Psoas muscle (tissue), 7 donors: ENCODE measurements at regions not wholly inside any gene's neighbourhood (a gene's known extent, or its start where the extent isn't known, plus 50 kb on each side); places are given as distances from the start of the nearest gene placed in this dataset.

Experiments used
- ATAC-seq, 4 donors: fragments of 200-7000 bp; cut with Tn5 transposase; one replicate each; pipeline ENCODE4 v1.9.1; 2020; ENCODE audit warnings: moderate library complexity in 3 of 4, mild to moderate bottlenecking in 2 of 4
- DNase-seq, 2 donors: peaks; one replicate each; pipeline ENCODE4 v3.0.0-alpha.2; 2020
- H3K27ac ChIP-seq: fragments of 200-600 bp; one replicate; pipeline ENCODE4 v1.8.0; 2022
- H3K27me3 ChIP-seq, 3 donors: fragments of 200-600 bp in 1 of 3; one replicate each; pipeline versions ENCODE4 v1.6.1 to v1.8.0; 2013 to 2022; ENCODE audit warnings: low read length in 2 of 3, mild to moderate bottlenecking in 2 of 3, moderate library complexity in 1 of 3; ENCODE audit not compliant: insufficient read depth in 3 of 3
- H3K36me3 ChIP-seq, 2 donors: fragments of 200-600 bp in 1 of 2; one replicate each; pipeline versions ENCODE4 v1.6.1 to v1.8.0; 2013 to 2022; ENCODE audit warnings: low read depth in 1 of 2, mild to moderate bottlenecking in 1 of 2, moderate library complexity in 1 of 2; ENCODE audit not compliant: insufficient read depth in 1 of 2
- H3K4me1 ChIP-seq: fragments of 200-600 bp; one replicate; pipeline ENCODE4 v1.8.0; 2022
- H3K4me3 ChIP-seq: fragments of 200-600 bp; one replicate; pipeline ENCODE4 v1.8.0; 2022; ENCODE audit warnings: mild to moderate bottlenecking
- H3K9me3 ChIP-seq: fragments of 200-600 bp; one replicate; pipeline ENCODE4 v1.8.0; 2022
- WGBS, 3 donors: extraction: QIAGEN DNeasy Blood & Tissue Kit; methylation state at CpG; one replicate each; pipeline versions ENCODE4 v1.1.6 to v1.1.7; 2013; 5-methylcytosine and 5-hydroxymethylcytosine counted together
- intact Hi-C, 2 donors: fragments of 100-400 bp; cut with DNase I; formaldehyde crosslinking; loops; one replicate each; pipeline versions ENCODE4 v1.11.0 to v1.14.2; 2022
- TF ChIP-seq, protein P1 (sequence below): fragments of 200-600 bp; IDR thresholded peaks from one replicate; pipeline ENCODE4 v1.8.0; 2022; ENCODE audit warnings: antibody characterized with exemption
- donor health status: healthy with polysubstance abuse.
- donor health status: DM: no; HTN: no; CAD: no; lungs with moderate emphysema.
- donor health status: Bipolar disorder and iron deficiency.
- donor health status: healthy.
- donor health status: DM: yes; HTN: yes; CAD: no.
- donor health status: DM: no; HTN: no; CAD: no.
- donor health status: DM: yes; HTN: yes; CAD: no.

DNA sequence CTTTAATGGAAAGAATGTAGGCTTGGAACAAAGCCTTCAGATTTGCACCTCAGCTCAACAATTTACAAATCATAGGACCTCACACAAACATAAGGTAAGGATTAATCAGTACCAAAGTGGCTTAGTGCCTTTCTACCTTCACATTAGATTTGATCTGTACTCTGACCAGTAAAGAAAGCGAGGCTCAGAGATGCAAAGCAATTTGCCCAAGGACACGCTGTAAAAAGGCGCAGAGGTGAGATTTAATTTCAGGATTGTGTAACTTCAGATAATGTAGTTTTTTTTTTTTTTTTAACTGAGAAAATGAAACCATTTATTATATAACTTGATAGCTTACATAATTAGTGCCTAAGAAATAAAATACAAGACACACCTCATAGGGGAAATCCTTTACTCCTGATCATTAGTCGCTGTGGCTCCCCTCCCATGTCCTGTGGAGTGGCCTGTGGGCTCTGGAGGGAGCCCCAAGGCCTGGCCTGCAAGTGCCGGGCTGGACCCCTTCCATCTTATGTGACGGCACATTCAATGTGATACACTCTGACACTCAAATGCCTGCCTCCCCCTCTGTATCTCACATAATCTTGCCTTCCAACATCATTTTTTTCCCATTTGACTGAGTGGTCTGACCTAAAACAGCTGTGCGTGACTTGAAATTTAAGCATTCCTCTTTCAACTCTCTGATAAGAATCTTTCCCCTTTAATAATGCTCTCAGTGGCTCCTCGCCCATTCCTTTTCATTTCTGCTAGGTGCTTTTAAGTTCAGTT, 426.5 kb upstream of the DAB1 start:
- WGBS, 3 donors = 79 to 83% (median 80%) methylated on average over 8 of the region's 8 CpGs
- H3K27ac ChIP-seq = no peak overlapping the region
- H3K4me1 ChIP-seq = no peaks in the 10 kb centered on the region
- ATAC-seq = no peak
- H3K27me3 ChIP-seq = peaks cover 0 to 2% (median 0%) of the 10 kb centered on the region in 3 donors
- intact Hi-C loops = no loop called here
- H3K4me3 ChIP-seq = no peak overlapping the region
- no peaks in the 10 kb centered on the region for H3K9me3 ChIP-seq
- no peak for DNase-seq
- no peaks in the 10 kb centered on the region for H3K36me3 ChIP-seq
- TF ChIP-seq, protein P1, sequence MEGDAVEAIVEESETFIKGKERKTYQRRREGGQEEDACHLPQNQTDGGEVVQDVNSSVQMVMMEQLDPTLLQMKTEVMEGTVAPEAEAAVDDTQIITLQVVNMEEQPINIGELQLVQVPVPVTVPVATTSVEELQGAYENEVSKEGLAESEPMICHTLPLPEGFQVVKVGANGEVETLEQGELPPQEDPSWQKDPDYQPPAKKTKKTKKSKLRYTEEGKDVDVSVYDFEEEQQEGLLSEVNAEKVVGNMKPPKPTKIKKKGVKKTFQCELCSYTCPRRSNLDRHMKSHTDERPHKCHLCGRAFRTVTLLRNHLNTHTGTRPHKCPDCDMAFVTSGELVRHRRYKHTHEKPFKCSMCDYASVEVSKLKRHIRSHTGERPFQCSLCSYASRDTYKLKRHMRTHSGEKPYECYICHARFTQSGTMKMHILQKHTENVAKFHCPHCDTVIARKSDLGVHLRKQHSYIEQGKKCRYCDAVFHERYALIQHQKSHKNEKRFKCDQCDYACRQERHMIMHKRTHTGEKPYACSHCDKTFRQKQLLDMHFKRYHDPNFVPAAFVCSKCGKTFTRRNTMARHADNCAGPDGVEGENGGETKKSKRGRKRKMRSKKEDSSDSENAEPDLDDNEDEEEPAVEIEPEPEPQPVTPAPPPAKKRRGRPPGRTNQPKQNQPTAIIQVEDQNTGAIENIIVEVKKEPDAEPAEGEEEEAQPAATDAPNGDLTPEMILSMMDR = no peak

DNA sequence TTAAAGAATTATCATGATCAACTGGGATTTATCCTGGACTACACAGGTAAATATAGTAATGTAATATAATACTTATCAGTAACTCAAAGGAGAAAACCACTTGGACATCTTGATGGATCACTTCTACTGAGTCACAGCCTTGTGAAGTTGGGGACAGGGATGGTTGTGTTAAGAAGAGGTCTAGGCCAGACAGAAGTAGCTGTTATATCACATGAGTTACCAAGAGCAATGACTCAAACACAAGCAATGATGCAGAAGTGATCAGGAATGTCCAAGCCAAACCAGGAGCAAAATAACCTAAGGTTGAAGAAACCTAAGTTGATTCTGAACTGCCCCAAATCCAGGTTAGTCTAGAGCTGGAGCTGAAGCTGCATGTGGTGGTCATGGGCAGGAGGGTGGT, 424.5 kb upstream of the DAB1 start:
- intact Hi-C loops = no loop called here
- ATAC-seq = no peak
- Histone ChIP-seq H3K4me1 (no peaks in the 10 kb centered on the region), H3K27ac (no peak overlapping the region), H3K27me3 (peaks cover 0 to 2% (median 0%) of the 10 kb centered on the region in 3 donors), H3K36me3 (no peaks in the 10 kb centered on the region), H3K4me3 (no peak overlapping the region), H3K9me3 (no peaks in the 10 kb centered on the region)
- TF ChIP-seq, protein P1 = no peak
- DNase-seq = no peak

DNA sequence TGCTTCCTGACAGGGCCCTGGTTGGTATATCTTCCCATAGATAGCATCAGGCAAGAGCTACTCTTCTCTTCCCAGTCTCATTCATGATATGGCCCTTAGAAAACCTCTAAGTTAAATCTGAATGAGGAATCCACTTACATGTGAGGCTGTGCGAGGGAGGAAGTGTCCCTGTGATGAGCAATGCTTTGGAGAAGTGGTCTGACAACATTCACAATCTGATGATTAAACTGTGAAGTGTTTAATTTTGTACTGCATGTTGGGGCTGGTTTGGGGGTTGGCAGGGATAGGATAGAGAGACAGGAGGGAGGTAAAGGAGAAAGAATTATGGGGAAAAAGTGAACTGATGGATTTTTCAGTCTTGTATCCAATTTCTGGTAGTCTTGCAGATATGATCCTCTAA, 421.2 kb upstream of the DAB1 start:
- Histone ChIP-seq H3K9me3 (no peaks in the 10 kb centered on the region), H3K36me3 (no peaks in the 10 kb centered on the region), H3K4me1 (no peaks in the 10 kb centered on the region), H3K27ac (no peak overlapping the region), H3K4me3 (no peak overlapping the region), H3K27me3 (peaks cover 0 to 2% (median 0%) of the 10 kb centered on the region in 3 donors)
- intact Hi-C loops = no loop called here
- WGBS, 3 donors = 68 to 86% (median 73%) methylated on average over 1 of the region's 1 CpG
- TF ChIP-seq, protein P1 = no peak
- ATAC-seq = no peak
- no peak for DNase-seq

DNA sequence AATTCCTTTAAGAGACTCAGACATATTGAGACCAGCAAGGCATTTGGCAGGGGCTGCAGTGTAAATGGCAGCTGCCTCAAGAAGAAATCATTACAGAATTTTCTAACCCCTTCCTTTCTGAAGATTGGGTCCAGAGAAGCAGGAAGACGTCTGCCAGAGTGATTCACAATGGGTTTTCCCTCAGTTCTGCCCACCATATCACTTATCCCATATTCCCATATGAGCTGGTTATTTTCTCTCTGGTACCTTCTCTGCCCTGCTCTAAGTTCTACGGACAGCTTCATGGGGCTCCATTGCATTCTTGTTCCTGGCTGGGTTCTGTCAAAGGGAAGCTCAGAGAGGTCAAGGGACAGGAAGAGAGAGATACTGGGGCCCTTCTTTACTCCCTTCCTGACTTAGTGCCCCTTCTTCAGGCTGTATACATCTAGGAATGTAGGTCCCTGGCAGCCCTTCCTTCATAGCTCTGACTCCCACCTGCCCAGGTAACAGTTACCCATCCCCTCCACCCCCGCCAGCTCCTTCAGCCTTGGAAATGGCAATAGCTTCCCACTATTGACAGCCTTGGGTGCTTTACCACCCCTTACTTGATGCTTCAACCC, 420.6 kb upstream of the DAB1 start:
- no peak for ATAC-seq

More for the DNA sequence above, 420.6 kb upstream of the DAB1 start:
- Histone ChIP-seq H3K4me1 (no peaks in the 10 kb centered on the region), H3K36me3 (no peaks in the 10 kb centered on the region), H3K9me3 (no peaks in the 10 kb centered on the region), H3K4me3 (no peak overlapping the region), H3K27me3 (peaks cover 0 to 2% (median 0%) of the 10 kb centered on the region in 3 donors), H3K27ac (no peak overlapping the region)
- intact Hi-C loops = no loop called here
- TF ChIP-seq, protein P1 = no peak
- 74 to 86% (median 78%) methylated on average over 3 of the region's 3 CpGs for WGBS, 3 donors
- no peak for DNase-seq
